ENCODE measurements at regions not wholly inside any gene's neighbourhood (a gene's known extent, or its start where the extent isn't known, plus 50 kb on each side); places are given as distances from the start of the nearest gene placed in this dataset.
A peak's percentile ranks its signal among the peaks of the same experiment; 100 is the strongest.
"Not testable (repeated sequence)": the region's sequence is repeated elsewhere in the genome, so short reads cannot be mapped to it uniquely, and the experiment has no call there.

- DNase-seq, result no peak
Measured at GRCh38 chr17:20774472-20775135, 195.1 kb downstream of the CDRT15L2 start.

- no peak for DNase-seq
Measured at GRCh38 chr17:20775331-20775730, 195.8 kb downstream of the CDRT15L2 start.

- DNase-seq, result no peak
Measured at GRCh38 chr17:20779521-20779920, 200.0 kb downstream of the CDRT15L2 start.

GRCh38 chr17:20781260-20781659, 201.7 kb downstream of the CDRT15L2 start:
- DNase-seq, result no peak

- not testable (repeated sequence) for DNase-seq
Measured at GRCh38 chr17:20781869-20782268, 202.3 kb downstream of the CDRT15L2 start.

GRCh38 chr17:20783091-20783490, 203.6 kb downstream of the CDRT15L2 start:
- DNase-seq, result peak; percentile 42

- no peak for DNase-seq
Measured at GRCh38 chr17:20784100-20784665, 204.7 kb downstream of the CDRT15L2 start.

- no peak for DNase-seq
Measured at GRCh38 chr17:20787281-20787680, 207.8 kb downstream of the CDRT15L2 start.

- DNase-seq, result no peak
Measured at GRCh38 chr17:20791626-20792025, 212.1 kb downstream of the CDRT15L2 start.

GRCh38 chr17:20794532-20794931, 215.0 kb downstream of the CDRT15L2 start:
- DNase-seq, result not testable (repeated sequence)

- no peak for DNase-seq
Measured at GRCh38 chr17:20797292-20797691, 217.8 kb downstream of the CDRT15L2 start.

GRCh38 chr17:20800146-20800545, 220.6 kb downstream of the CDRT15L2 start:
- no peak for DNase-seq

GRCh38 chr17:20805751-20806150, 226.2 kb downstream of the CDRT15L2 start:
- no peak for DNase-seq

- DNase-seq, result not testable (repeated sequence)
Measured at GRCh38 chr17:20807566-20807965, 228.0 kb downstream of the CDRT15L2 start.

GRCh38 chr17:20815410-20815809, 227.4 kb downstream of the USP22 start:
- not testable (repeated sequence) for DNase-seq

- DNase-seq, result no peak
Measured at GRCh38 chr17:20823905-20824304, 218.9 kb downstream of the USP22 start.

GRCh38 chr17:20825539-20825938, 217.3 kb downstream of the USP22 start:
- no peak for DNase-seq

GRCh38 chr17:20840453-20840852, 202.4 kb downstream of the USP22 start:
- DNase-seq, result not testable (repeated sequence)

GRCh38 chr17:20840987-20841865, 201.6 kb downstream of the USP22 start:
- not testable (repeated sequence) for DNase-seq

- not testable (repeated sequence) for DNase-seq
Measured at GRCh38 chr17:20842012-20842411, 200.8 kb downstream of the USP22 start.

GRCh38 chr17:20843261-20843660, 199.6 kb downstream of the USP22 start:
- not testable (repeated sequence) for DNase-seq

- peak; percentile 44 for DNase-seq
Measured at GRCh38 chr17:20843799-20844553, 198.8 kb downstream of the USP22 start.

GRCh38 chr17:20848869-20849443, 193.9 kb downstream of the USP22 start:
- DNase-seq, result peak; percentile 22

Measured in inflammatory macrophage treated with lipopolysaccharide for 4 hours (primary cell).